ENCODE measurements at regions not wholly inside any gene's neighbourhood (a gene's known extent, or its start where the extent isn't known, plus 50 kb on each side); places are given as distances from the start of the nearest gene placed in this dataset.

DNA sequence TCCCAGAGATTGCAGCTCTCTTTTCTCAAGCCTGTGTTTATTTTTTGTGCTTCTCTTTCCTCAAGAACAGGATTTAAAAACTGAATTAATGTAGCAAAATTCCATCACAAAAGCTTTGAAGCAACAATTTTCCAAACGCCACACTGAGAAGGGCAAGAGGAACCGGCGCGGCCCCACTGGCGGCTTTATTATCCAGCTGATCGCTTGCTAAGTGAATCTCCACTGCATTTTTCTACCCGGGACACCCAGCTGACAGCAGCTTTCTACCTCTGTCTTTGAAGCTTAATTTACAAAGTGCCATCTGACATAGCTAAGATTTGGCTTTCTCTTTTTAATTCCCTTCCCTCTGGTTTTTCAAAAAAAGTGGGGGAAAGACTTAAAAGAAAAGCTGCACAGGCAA lies 369.3 kb upstream of the C1orf174 start:
- no peak for DNase-seq

- DNase-seq: no peak
Observed at GRCh38 chr1:4269952-4270570, 370.0 kb upstream of the C1orf174 start.

DNA sequence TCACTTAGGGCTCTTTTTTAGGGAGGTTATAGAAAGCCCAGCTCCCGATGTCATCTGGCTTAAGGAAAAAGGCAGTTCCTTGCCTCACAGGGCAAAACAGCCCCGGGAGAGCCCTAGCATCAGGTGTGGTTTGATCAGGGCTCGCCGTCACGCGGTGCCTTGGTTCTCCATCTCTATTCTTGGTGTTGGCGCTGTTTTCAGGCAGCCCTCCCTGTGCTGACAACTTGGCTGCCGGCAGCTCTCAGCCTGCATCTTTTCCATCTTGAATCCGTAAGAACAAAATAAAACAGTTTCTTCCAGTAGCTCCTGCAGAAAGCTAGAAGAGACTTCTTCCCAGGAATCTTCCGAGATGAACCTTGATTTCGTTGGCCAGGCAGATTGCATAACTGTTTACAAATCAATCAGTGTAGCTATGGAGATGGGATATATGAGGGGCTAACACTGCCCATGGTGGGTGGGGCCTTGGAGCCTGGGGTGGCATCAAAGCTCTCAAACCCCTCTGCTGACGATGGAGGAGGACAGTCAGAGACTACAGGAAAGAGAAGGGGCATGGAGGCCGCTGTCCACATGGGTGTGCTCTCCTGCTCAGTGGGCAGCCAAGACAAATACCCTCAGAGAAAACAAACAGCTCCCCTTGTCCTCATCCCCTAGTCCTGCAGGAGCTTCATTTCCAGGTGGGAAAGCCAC lies 370.7 kb upstream of the C1orf174 start:
- no peak for DNase-seq

DNA sequence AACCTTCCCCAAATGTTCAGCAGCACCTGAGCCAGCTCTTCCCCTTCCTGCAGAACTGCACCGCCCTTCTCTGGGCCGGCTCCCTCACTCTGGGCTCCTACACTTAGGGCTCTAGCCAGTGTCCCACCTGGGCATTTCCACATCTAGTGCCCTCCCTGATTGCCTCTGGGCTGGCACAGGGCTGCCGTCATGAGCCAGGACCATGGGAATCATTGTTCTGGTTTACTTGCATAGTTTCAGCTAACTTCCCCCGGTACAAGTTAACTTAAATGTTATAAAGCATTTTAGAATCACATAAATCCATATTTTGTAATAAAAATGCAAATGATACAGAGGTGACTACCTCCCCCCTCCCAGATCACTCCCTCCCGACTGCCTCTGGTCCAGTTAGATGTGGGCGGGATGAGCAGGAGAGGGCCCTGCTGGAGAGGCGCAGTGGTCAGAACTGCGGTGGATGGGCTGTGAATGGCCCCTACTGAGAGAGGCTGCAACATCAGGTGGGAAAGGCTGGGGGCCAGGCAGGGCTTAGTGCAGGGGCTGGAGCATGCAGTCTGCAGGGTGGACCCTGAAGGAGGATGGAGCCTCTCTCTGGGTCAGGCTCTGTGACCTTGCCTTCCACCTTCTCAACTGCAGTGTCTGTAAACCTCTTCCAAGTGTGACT lies 371.4 kb upstream of the C1orf174 start:
- DNase-seq: no peak

GRCh38 chr1:4272568-4272967 lies 372.5 kb upstream of the C1orf174 start:
- no peak for DNase-seq

DNA sequence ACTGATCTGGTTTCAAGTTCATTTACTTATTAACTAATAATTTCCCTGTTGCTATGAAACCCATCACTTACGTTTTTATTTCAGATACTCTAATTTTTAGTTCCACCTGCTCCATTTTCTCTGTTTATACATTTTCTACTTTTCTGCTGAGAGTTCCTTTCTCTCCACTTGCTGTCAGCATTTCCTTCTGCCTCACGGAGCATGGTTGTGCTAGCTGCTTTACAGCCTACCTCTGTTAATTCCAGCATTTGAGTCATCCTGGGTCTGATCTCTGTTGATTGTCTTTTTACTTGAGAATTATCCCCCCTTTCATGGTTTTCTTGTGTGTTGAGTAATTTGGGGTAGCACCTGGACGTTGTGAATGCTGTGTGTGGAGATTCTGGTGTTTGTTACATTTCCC lies 373.2 kb upstream of the C1orf174 start:
- no peak for DNase-seq

- DNase-seq: no peak
Observed at GRCh38 chr1:4273747-4274146, 373.7 kb upstream of the C1orf174 start.

DNA sequence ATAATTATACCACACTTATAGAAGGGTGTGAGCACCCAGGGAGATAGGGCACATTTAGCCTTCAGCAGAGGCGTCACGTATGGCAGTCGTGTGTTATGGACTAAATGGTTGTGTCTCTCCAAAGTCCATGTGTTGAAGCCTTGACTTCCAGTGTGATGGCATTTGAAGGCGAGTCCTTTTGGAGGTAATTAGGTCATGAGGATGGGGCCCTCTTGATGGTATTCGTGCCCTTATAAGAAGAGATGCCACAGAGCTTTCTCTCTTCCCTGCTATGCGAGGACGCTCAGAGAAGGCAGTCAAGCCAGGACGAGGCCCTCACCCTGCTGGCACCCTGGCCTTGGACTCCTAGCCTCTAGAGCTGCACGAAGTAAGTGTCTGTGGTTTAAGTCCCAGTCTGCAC lies 375.0 kb upstream of the C1orf174 start:
- DNase-seq: no peak

GRCh38 chr1:4276238-4276637 lies 376.2 kb upstream of the C1orf174 start:
- DNase-seq: no peak

- no peak for DNase-seq
Observed at GRCh38 chr1:4277598-4277997, 376.8 kb upstream of the AJAP1 start.

GRCh38 chr1:4284976-4285375 lies 369.4 kb upstream of the AJAP1 start:
- no peak for DNase-seq

DNA sequence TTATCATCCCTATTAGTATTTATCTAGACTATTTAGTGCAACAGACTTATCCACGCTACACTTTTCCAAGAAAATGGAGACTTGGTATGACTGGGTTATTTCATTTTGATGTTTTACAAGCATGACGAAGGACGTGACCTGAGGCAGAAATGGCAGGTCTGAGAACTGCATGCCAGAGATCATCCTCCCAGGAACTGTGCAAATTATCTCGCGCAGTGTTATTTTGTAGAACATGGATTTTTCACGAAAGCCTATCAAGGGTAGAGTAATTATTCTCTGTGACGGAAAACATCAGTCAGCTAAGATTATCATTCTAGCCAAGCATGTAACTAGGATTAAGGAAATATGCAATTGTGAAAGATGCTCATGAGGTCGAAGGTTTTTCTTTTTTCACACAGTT lies 361.5 kb upstream of the AJAP1 start:
- no peak for DNase-seq

DNA sequence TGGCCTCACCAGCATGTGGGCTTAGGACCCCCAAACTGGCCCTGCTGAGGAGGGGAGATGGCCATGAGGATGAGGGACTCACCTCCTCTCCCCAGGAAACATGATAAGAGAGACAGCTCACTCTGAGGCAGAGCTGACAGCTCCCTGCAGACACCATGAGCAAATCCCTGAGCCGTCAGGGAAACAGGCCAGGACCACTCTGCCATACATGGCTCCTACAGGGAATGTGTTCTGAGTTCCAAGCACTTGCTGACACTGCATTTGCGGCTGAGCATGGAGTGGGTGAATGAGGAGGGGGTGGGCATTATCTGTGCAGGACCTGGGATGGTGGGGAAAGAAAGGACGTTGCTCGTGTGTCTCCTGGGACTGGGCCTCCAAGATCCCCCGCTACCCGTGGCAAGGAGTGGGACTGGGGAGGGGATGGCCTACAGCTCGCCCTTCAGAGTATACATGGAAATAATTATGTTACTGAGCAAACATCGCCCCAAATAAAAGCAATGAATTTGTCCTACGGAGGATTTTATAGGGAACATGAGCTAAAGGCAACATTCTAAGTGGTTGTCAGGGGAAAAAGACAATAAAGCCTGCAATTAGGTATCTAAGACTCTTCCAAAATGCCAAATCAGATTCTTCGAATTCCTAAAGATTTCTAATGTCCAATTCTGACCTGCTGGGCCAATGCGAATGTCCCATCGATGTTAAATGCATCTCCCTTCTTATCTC lies 355.9 kb upstream of the AJAP1 start:
- DNase-seq: no peak

GRCh38 chr1:4301007-4301406 lies 353.4 kb upstream of the AJAP1 start:
- no peak for DNase-seq

DNA sequence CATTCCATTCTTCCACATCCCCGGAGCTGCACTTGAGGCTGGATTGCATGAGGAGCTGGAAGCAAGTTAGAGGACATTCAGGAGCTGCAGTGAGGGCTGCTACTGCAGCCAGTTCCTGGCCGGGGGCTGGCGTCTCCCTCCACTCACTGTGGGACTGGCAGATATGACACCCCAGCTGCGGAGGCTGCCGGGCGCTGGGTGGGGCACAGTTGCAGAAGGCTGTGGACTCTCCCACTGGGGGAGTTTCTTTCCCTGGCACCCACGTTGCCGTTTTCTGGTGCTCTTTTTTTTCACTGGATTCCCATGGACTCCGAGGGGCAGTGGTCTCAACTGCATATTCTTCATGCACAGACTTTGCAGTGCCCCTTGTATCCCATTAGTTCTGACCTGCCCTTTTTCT lies 351.1 kb upstream of the AJAP1 start:
- no peak for DNase-seq

- no peak for DNase-seq
Observed at GRCh38 chr1:4305526-4306301, 348.7 kb upstream of the AJAP1 start.

DNA sequence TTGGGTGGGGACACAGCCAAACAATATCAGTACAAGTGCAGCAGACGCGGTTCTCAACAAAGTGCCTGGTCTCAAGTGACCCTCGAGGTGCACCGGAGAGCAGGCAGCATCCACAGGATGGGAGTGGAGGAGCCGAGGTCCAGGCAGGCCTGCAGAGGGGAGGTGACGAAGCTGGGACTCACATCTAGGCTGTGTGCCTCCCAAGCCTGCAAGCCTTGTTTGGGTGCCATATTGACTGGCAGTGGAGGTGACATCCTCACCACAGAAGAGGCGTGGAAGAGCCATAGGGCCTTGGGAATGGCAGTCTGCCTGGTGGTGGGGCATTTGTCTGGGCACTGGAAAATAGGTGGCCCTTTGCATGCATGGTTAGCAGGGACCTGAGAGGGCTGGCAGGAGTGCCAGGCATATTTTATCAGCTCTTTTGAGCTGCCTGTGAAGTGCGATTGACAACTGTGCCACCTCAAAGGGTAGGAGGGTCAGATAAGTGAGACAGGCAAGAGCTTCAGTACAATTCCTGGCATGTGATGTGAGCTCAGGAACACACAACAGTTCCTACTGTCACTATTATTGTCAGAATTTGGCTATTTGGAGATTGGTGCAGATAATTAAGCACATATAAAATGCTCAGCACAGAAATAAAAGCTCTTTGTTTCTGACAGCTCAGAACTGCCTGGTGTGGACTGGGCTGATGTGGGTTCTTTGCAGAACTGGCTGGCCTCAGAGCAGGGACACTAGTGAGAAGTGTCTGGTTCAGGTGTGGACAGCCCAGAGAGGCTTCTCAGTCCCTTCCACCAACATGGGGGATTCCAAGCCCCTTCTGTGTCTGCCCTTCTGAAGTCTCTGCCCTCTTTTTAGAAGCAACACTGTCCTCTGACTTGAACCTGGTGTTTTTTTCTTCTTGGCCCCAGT lies 347.6 kb upstream of the AJAP1 start:
- no peak for DNase-seq

DNA sequence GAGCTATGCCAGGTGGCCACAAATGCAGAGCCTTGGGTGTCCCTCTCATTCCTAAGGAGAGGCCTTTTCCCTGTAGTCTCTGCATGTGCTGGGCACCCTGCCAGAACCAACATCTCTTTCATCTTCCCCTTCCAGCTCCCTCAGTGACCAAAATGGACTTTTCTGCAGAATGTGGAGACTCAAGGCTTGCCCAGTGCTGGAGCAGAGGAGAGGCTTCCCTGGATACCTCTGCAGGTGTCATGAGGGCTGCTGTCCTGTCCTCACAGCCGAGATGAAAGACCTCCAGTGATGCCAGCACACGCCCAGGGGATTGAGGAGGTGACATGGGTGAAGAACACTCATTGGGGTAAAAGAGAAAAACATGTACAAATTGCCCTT lies 347.0 kb upstream of the AJAP1 start:
- DNase-seq: no peak

GRCh38 chr1:4307911-4308545 lies 346.4 kb upstream of the AJAP1 start:
- no peak for DNase-seq

GRCh38 chr1:4308806-4309205 lies 345.6 kb upstream of the AJAP1 start:
- DNase-seq: no peak

Data from amygdala (tissue), 56 donors.